WERI-Rb-1 (cell line): ENCODE measurements at regions not wholly inside any gene's neighbourhood (a gene's known extent, or its start where the extent isn't known, plus 50 kb on each side); places are given as distances from the start of the nearest gene placed in this dataset.

Source experiments
- DNase-seq: peaks from one replicate; pipeline ENCODE4 v3.0.0-alpha.2; 2020
- H3K27ac ChIP-seq: fragments of 250-450 bp; sonication (Bioruptor Pico); 2 replicates; pipeline ENCODE4 v1.5.1; 2020; ENCODE audit warnings: mild to moderate bottlenecking, moderate library complexity
- H3K27me3 ChIP-seq: fragments of 250-450 bp; sonication (Bioruptor Pico); 2 replicates; pipeline ENCODE4 v1.5.1; 2021; ENCODE audit warnings: mild to moderate bottlenecking, low read depth, moderate library complexity; ENCODE audit not compliant: insufficient read depth, severe bottlenecking
- H3K36me3 ChIP-seq: fragments of 250-450 bp; sonication (Bioruptor Pico); 2 replicates; pipeline ENCODE4 v1.5.1; 2020; ENCODE audit warnings: mild to moderate bottlenecking, moderate library complexity
- H3K4me3 ChIP-seq: 2 replicates; pipeline ENCODE4 v1.5.1; 2011; ENCODE audit warnings: low read depth, mild to moderate bottlenecking, control low read depth, low read length
- H3K9me3 ChIP-seq: fragments of 250-450 bp; sonication (Bioruptor Pico); 2 replicates; pipeline ENCODE4 v1.5.1; 2021; ENCODE audit warnings: mild to moderate bottlenecking, moderate library complexity; ENCODE audit not compliant: severe bottlenecking
- CTCF ChIP-seq: IDR thresholded peaks from 2 replicates; pipeline ENCODE4 v1.5.1; 2011; ENCODE audit warnings: low read depth, mild to moderate bottlenecking, control low read depth, inconsistent platforms, low read length

DNA sequence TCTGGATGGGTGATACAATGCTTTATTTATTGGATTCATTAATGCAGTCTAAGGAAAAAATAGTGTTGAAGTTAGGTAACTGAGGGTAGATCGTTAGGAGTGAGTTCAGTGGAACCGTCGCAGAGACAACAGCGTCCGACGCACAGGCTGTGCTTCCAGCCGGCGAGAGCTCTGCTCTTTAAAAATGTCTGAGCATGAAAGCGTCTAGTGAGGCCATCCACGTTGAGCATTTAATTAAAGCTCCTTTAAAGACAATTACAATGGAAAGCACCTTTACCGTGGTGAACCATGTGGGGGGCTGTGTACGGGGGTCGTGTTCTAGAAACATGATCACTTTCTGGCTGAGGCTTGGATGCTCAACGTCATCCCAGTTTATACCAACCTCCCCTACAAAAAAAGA, 822.7 kb downstream of the GALR1 start:
- H3K9me3 ChIP-seq: peaks cover 3% of the 10 kb centered on the region
- no peaks in the 10 kb centered on the region for H3K36me3 ChIP-seq
- no peak for TF ChIP-seq CTCF
- no peaks in the 10 kb centered on the region for H3K27me3 ChIP-seq
- DNase-seq: no peak
- no peak overlapping the region for H3K27ac ChIP-seq
- no peak overlapping the region for H3K4me3 ChIP-seq

- DNase-seq: no peak
- H3K27ac ChIP-seq: no peak overlapping the region
Measured at GRCh38 chr18:78073275-78073674, 823.6 kb downstream of the GALR1 start.

DNA sequence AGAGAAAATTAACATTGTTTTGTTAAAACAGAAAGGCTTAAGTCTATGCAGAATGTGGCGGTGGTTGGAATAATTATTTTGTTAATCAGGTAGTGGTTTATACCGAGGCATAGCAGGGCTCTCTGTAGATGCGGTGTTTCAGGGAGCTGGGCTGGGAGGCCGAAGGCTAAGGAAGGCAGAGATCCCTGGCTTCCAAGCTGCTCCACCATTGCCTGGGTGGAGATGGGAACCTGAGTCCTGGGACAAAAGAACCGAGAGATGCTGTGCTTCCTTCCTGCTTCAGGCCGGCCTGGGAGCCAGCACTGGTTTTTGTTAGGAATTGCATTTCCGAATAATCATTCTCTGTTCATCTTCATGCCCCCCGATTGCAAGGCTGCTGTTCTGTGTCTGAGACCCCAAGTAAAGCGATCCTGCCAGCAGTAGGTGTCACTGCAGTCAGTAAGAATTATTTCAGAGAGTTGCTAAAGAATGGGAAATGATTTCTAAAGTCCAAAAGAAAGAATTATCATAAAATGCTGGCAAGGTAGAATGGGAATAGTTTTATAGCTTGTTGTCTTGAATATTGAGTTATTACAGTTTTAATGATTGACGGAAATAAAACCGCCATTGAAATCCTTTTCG, 824.9 kb downstream of the GALR1 start:
- Histone ChIP-seq H3K36me3 (no peaks in the 10 kb centered on the region), H3K27me3 (no peaks in the 10 kb centered on the region), H3K27ac (no peak overlapping the region), H3K4me3 (no peak overlapping the region), H3K9me3 (no peaks in the 10 kb centered on the region)
- DNase-seq: peak; percentile 39
- peak; percentile 40; the same call in 1 of the 2 replicates for TF ChIP-seq CTCF

More at GRCh38 chr18:78073275-78073674, 823.6 kb downstream of the GALR1 start:
- Histone ChIP-seq H3K9me3 (no peaks in the 10 kb centered on the region), H3K27me3 (no peaks in the 10 kb centered on the region), H3K36me3 (no peaks in the 10 kb centered on the region), H3K4me3 (no peak overlapping the region)
- peak; percentile 39 for TF ChIP-seq CTCF

DNA sequence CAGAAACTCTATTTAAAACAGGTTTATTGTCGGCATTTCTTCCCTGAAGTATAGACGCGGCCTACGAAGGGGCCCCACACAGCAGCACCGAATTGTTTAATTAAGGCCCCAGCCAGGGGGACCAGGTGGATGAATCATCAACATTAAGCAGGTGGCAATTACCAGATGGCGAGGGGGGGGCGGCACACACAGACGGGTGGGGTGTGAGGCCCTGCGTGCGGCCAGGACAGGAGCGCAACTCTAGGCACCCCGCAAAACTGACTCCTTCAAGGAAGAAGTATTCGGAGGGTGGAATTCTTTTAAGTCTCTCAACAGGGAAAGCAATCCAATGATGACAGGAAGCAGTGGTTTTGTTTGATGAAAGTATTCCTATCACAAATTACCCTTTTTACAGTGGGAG, 830.4 kb downstream of the GALR1 start:
- no peak for DNase-seq

DNA sequence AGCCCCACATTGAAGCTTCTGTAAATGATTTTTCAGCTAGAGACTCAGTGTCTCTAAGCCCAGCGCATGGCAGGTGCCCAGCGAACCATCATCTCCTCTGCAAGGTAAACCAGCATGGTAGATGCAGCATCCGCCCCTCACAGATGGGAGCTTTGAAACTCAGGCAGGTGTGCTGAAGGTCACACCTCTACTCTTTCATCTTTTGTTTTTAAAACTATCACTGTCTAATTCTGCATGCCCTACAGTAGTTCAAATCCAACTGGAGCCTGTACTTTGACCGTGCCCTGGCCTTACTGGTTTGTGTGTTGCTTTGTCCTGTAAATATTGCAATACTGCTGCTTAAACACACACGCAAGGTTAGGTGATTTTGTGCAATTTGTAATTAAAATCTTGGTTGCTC, 831.1 kb downstream of the GALR1 start:
- DNase-seq: no peak
- no peaks in the 10 kb centered on the region for H3K27me3 ChIP-seq

More for the DNA sequence above, 830.4 kb downstream of the GALR1 start:
- Histone ChIP-seq H3K4me3 (no peak overlapping the region), H3K9me3 (no peaks in the 10 kb centered on the region), H3K27me3 (no peaks in the 10 kb centered on the region), H3K27ac (no peak overlapping the region), H3K36me3 (no peaks in the 10 kb centered on the region)
- no peak for TF ChIP-seq CTCF

More for the DNA sequence above, 831.1 kb downstream of the GALR1 start:
- Histone ChIP-seq H3K4me3 (no peak overlapping the region), H3K36me3 (no peaks in the 10 kb centered on the region), H3K27ac (no peak overlapping the region), H3K9me3 (no peaks in the 10 kb centered on the region)
- TF ChIP-seq CTCF: no peak
